SK-N-SH (cell line): ENCODE measurements at regions not wholly inside any gene's neighbourhood (a gene's known extent, or its start where the extent isn't known, plus 50 kb on each side); places are given as distances from the start of the nearest gene placed in this dataset.

Experiments used
- EZH2phosphoT487 ChIP-seq: fragments of 200-600 bp; sonication (generic); IDR thresholded peaks from 2 replicates; pipeline ENCODE4 v1.6.1; 2017; ENCODE audit warnings: low read depth, mixed run types, mild to moderate bottlenecking, antibody characterized with exemption, moderate library complexity, borderline replicate concordance
- FOXM1 ChIP-seq: IDR thresholded peaks from 2 replicates; pipeline ENCODE4 v1.4.0; 2012; ENCODE audit warnings: low read depth, mild to moderate bottlenecking
- POLR2AphosphoS5 ChIP-seq: IDR thresholded peaks from 2 replicates; pipeline ENCODE4 v1.6.1; 2012; ENCODE audit warnings: low read depth, low read length
- ZBTB33 ChIP-seq: IDR thresholded peaks from 2 replicates; pipeline ENCODE4 v1.4.0; 2012; ENCODE audit warnings: low read depth, borderline replicate concordance

DNA sequence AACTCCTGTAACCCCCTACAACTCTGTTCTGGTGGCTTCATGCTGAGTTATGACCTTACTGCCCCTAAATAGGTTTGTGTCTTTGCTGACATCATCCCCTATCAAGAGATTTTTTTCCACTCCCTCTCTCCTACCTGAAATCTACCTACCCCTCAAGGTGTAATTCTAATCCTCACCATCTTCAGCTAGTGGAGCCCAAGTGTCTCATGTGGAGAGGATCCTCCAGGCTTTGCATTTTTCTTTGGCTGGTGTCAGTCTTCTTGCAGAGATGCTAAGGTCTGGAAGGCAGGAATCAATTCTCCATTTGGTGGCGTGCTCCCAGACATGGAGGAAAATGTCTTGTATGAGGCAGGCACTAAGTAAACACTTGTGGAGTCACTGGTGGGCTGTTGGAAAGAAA lies 74.8 kb upstream of the PRMT8 start:
- TF ChIP-seq EZH2phosphoT487 (no peak), ZBTB33 (no peak), FOXM1 (no peak), POLR2AphosphoS5 (no peak)
